Thyroid gland (tissue), 4 donors: ENCODE measurements at regions not wholly inside any gene's neighbourhood (a gene's known extent, or its start where the extent isn't known, plus 50 kb on each side); places are given as distances from the start of the nearest gene placed in this dataset.

ENCODE experiments used
- DNase-seq, 2 donors: peaks; one replicate each; pipeline ENCODE4 v3.0.0-alpha.2; 2019
- H3K27ac ChIP-seq, 3 donors: fragments of 200-600 bp; sonication (generic); 1 replicate in 2 of 3; 2 replicates in 1 of 3; pipeline ENCODE4 v1.5.1; 2016 to 2019; ENCODE audit warnings: mild to moderate bottlenecking in 1 of 3, moderate library complexity in 1 of 3
- H3K27me3 ChIP-seq: fragments of 200-600 bp; sonication (generic); one replicate; pipeline ENCODE4 v1.5.1; 2019
- H3K36me3 ChIP-seq, 2 donors: fragments of 200-600 bp; sonication (generic); one replicate each; pipeline ENCODE4 v1.5.1; 2016 to 2019
- H3K4me1 ChIP-seq, 2 donors: fragments of 200-600 bp; sonication (generic); one replicate each; pipeline ENCODE4 v1.5.1; 2017 to 2019
- H3K4me3 ChIP-seq, 3 donors: fragments of 200-600 bp; sonication (generic); replicated peaks in 1 of 3; 1 replicate in 2 of 3; 2 replicates in 1 of 3; pipeline ENCODE4 v1.5.1; 2016; ENCODE audit warnings: mild to moderate bottlenecking in 1 of 3
- H3K9me3 ChIP-seq: fragments of 200-600 bp; sonication (generic); one replicate; pipeline ENCODE4 v1.5.1; 2017
- CTCF ChIP-seq, 6 experiments: fragments of 200-600 bp in 3 of 6; fragments of 450-650 bp in 3 of 6; sonication (generic) in 3 of 6; IDR thresholded peaks; one replicate each; pipeline ENCODE4 v1.5.1; 2016 to 2019; ENCODE audit warnings: antibody characterized with exemption in 6 of 6, mild to moderate bottlenecking in 2 of 6, inconsistent platforms in 1 of 6, moderate library complexity in 1 of 6
- POLR2A ChIP-seq, 2 donors: fragments of 450-650 bp; IDR thresholded peaks; one replicate each; pipeline ENCODE4 v1.6.1; 2017; ENCODE audit warnings: antibody characterized with exemption in 2 of 2, mild to moderate bottlenecking in 2 of 2, moderate library complexity in 1 of 2
- WGBS, 2 donors: methylation state at CpG; one replicate each; pipeline ENCODE4 v1.1.5; 2017; 5-methylcytosine and 5-hydroxymethylcytosine counted together
- intact Hi-C: fragments of 100-400 bp; cut with DNase I; formaldehyde crosslinking; loops from one replicate; pipeline ENCODE4 v1.15.1; 2023

GRCh38 chr1:81493102-81493869 is 307.4 kb upstream of the ADGRL2 start:
- 62 to 74% methylated on average over 5 of the region's 5 CpGs for WGBS, 2 donors
- no peak for DNase-seq
- Histone ChIP-seq H3K27ac (peak overlapping the region in 1 of 3 donors; percentile 44), H3K4me1 (peaks cover 0 to under 1% of the 10 kb centered on the region in 2 donors), H3K4me3 (no peak overlapping the region), H3K36me3 (no peaks in the 10 kb centered on the region), H3K27me3 (no peaks in the 10 kb centered on the region), H3K9me3 (no peaks in the 10 kb centered on the region)
- intact Hi-C loops, result no loop called here
- TF ChIP-seq POLR2A (IDR thresholded peaks at IDR 0.05) (no peak), CTCF (IDR thresholded peaks at IDR 0.05) (no peak)

GRCh38 chr1:81492628-81493027 is 308.1 kb upstream of the ADGRL2 start:
- WGBS, 2 donors, result 84 to 87% methylated on average over 1 of the region's 1 CpG
- Histone ChIP-seq H3K9me3 (no peaks in the 10 kb centered on the region), H3K4me1 (no peaks in the 10 kb centered on the region), H3K27me3 (no peaks in the 10 kb centered on the region), H3K36me3 (no peaks in the 10 kb centered on the region), H3K4me3 (no peak overlapping the region), H3K27ac (no peak overlapping the region)
- intact Hi-C loops, result no loop called here
- no peak for TF ChIP-seq POLR2A (IDR thresholded peaks at IDR 0.05)
- no peak for TF ChIP-seq CTCF (IDR thresholded peaks at IDR 0.05)
- no peak for DNase-seq

GRCh38 chr1:81490614-81491013 is 310.1 kb upstream of the ADGRL2 start:
- no peak overlapping the region for H3K4me3 ChIP-seq
- intact Hi-C loops, result no loop called here
- no peak overlapping the region for H3K27ac ChIP-seq
- no peak for TF ChIP-seq CTCF (IDR thresholded peaks at IDR 0.05)
- TF ChIP-seq POLR2A (IDR thresholded peaks at IDR 0.05), result no peak
- H3K36me3 ChIP-seq, result no peaks in the 10 kb centered on the region
- no peaks in the 10 kb centered on the region for H3K9me3 ChIP-seq
- H3K27me3 ChIP-seq, result no peaks in the 10 kb centered on the region
- DNase-seq, result no peak
- no peaks in the 10 kb centered on the region for H3K4me1 ChIP-seq
- 95 to 96% methylated on average over 1 of the region's 1 CpG for WGBS, 2 donors

GRCh38 chr1:81489372-81489934 is 311.3 kb upstream of the ADGRL2 start:
- Histone ChIP-seq H3K27ac (no peak overlapping the region), H3K27me3 (no peaks in the 10 kb centered on the region), H3K4me3 (no peak overlapping the region), H3K4me1 (peaks cover 0 to 5% of the 10 kb centered on the region in 2 donors), H3K9me3 (no peaks in the 10 kb centered on the region), H3K36me3 (no peaks in the 10 kb centered on the region)
- WGBS, 2 donors, result 95 to 100% methylated on average over 1 of the region's 1 CpG
- intact Hi-C loops, result no loop called here
- no peak for TF ChIP-seq CTCF (IDR thresholded peaks at IDR 0.05)
- TF ChIP-seq POLR2A (IDR thresholded peaks at IDR 0.05), result no peak
- no peak for DNase-seq

GRCh38 chr1:81484284-81484683 is 316.4 kb upstream of the ADGRL2 start:
- no peaks in the 10 kb centered on the region for H3K9me3 ChIP-seq
- peak; percentile 6 to 13 for DNase-seq
- H3K4me1 ChIP-seq, result peaks cover 3 to 11% of the 10 kb centered on the region in 2 donors
- no peak overlapping the region for H3K27ac ChIP-seq
- WGBS, 2 donors, result 33 to 36% methylated on average over 2 of the region's 2 CpGs
- TF ChIP-seq CTCF (IDR thresholded peaks at IDR 0.05) (no peak), POLR2A (IDR thresholded peaks at IDR 0.05) (no peak)
- no peak overlapping the region for H3K4me3 ChIP-seq
- H3K27me3 ChIP-seq, result no peaks in the 10 kb centered on the region
- intact Hi-C loops, result no loop called here
- H3K36me3 ChIP-seq, result no peaks in the 10 kb centered on the region
